GM21619 (cell line): ENCODE measurements at regions not wholly inside any gene's neighbourhood (a gene's known extent, or its start where the extent isn't known, plus 50 kb on each side); places are given as distances from the start of the nearest gene placed in this dataset.
"Not testable (repeated sequence)": the region's sequence is repeated elsewhere in the genome, so short reads cannot be mapped to it uniquely, and the experiment has no call there.

Source experiments
- ATAC-seq: cut with Tn5 transposase; IDR thresholded peaks from one replicate; pipeline ENCODE4 v1.9.1; 2021; ENCODE audit not compliant: unreplicated experiment

- ATAC-seq, result no peak
Observed at GRCh38 chr17:65314212-65314611, 177.0 kb downstream of the RGS9 start.

- no peak for ATAC-seq
Observed at GRCh38 chr17:65312718-65313377, 175.7 kb downstream of the RGS9 start.

- ATAC-seq, result no peak
Observed at GRCh38 chr17:65311261-65311660, 174.1 kb downstream of the RGS9 start.

- no peak for ATAC-seq
Observed at GRCh38 chr17:65307961-65308316, 170.8 kb downstream of the RGS9 start.

- no peak for ATAC-seq
Observed at GRCh38 chr17:65307081-65307960, 170.2 kb downstream of the RGS9 start.

GRCh38 chr17:65305778-65306177 lies 168.6 kb downstream of the RGS9 start:
- ATAC-seq, result no peak

GRCh38 chr17:65305116-65305515 lies 167.9 kb downstream of the RGS9 start:
- no peak for ATAC-seq

GRCh38 chr17:65301882-65302281 lies 164.7 kb downstream of the RGS9 start:
- ATAC-seq, result not testable (repeated sequence)

- no peak for ATAC-seq
Observed at GRCh38 chr17:65301184-65301583, 164.0 kb downstream of the RGS9 start.

GRCh38 chr17:65297916-65298315 lies 160.7 kb downstream of the RGS9 start:
- ATAC-seq, result no peak

GRCh38 chr17:65297384-65297783 lies 160.2 kb downstream of the RGS9 start:
- ATAC-seq, result no peak

- peak; percentile 75 for ATAC-seq
Observed at GRCh38 chr17:65294181-65294719, 157.1 kb downstream of the RGS9 start.

GRCh38 chr17:65293584-65294180 lies 156.5 kb downstream of the RGS9 start:
- ATAC-seq, result no peak

- no peak for ATAC-seq
Observed at GRCh38 chr17:65292430-65292829, 155.3 kb downstream of the RGS9 start.

GRCh38 chr17:65291301-65291700 lies 154.1 kb downstream of the RGS9 start:
- not testable (repeated sequence) for ATAC-seq

GRCh38 chr17:65290616-65291015 lies 153.4 kb downstream of the RGS9 start:
- no peak for ATAC-seq

- ATAC-seq, result no peak
Observed at GRCh38 chr17:65290056-65290455, 152.9 kb downstream of the RGS9 start.

GRCh38 chr17:65287040-65287439 lies 149.9 kb downstream of the RGS9 start:
- ATAC-seq, result no peak

- ATAC-seq, result no peak
Observed at GRCh38 chr17:65283704-65284103, 146.5 kb downstream of the RGS9 start.

- no peak for ATAC-seq
Observed at GRCh38 chr17:65279456-65279855, 142.3 kb downstream of the RGS9 start.

GRCh38 chr17:65278820-65279184 lies 141.6 kb downstream of the RGS9 start:
- ATAC-seq, result no peak
